HepG2 (cell line): ENCODE measurements at regions not wholly inside any gene's neighbourhood (a gene's known extent, or its start where the extent isn't known, plus 50 kb on each side); places are given as distances from the start of the nearest gene placed in this dataset.

Experiments used
- ARHGAP35 ChIP-seq: sonication (generic); formaldehyde crosslinking; IDR thresholded peaks from 2 replicates; pipeline ENCODE4 v1.9.0; 2022; ENCODE audit warnings: mild to moderate bottlenecking, inconsistent platforms, moderate library complexity, missing genetic modification reagents, borderline replicate concordance
- FOXJ3 ChIP-seq: sonication (generic); formaldehyde crosslinking; IDR thresholded peaks from 2 replicates; pipeline ENCODE4 v1.4.0; 2020; ENCODE audit warnings: missing genetic modification reagents, mild to moderate bottlenecking, borderline replicate concordance
- MAF1 ChIP-seq: sonication (generic); formaldehyde crosslinking; IDR thresholded peaks from 2 replicates; pipeline ENCODE4 v1.5.0; 2020; ENCODE audit warnings: missing genetic modification reagents, borderline replicate concordance
- MTF2 ChIP-seq: sonication (generic); formaldehyde crosslinking; IDR thresholded peaks from 2 replicates; pipeline ENCODE4 v1.5.0; 2020; ENCODE audit warnings: missing genetic modification reagents, borderline replicate concordance
- NR2F1 ChIP-seq, 2 experiments: fragments of 450-650 bp in 1 of 2; formaldehyde crosslinking in 1 of 2; IDR thresholded peaks; 2 replicates each; pipeline versions ENCODE4 v1.5.0 to v1.6.1; 2016 to 2020; ENCODE audit warnings: mild to moderate bottlenecking in 1 of 2, missing compliant biosample characterization in 1 of 2, missing genetic modification reagents in 1 of 2, moderate library complexity in 1 of 2
- PAF1 ChIP-seq: IDR thresholded peaks from 2 replicates; pipeline ENCODE4 v1.6.1; 2016; ENCODE audit warnings: missing genetic modification reagents, missing compliant biosample characterization
- THYN1 ChIP-seq: sonication (generic); formaldehyde crosslinking; IDR thresholded peaks from 2 replicates; pipeline ENCODE4 v1.8.1; 2023; ENCODE audit warnings: low read depth, mild to moderate bottlenecking, moderate library complexity, missing genetic modification reagents, borderline replicate concordance
- ZBTB20 ChIP-seq: sonication (generic); formaldehyde crosslinking; IDR thresholded peaks from 2 replicates; pipeline ENCODE4 v1.8.1; 2023; ENCODE audit warnings: missing genetic modification reagents, low read depth, mild to moderate bottlenecking, borderline replicate concordance
- ZNF3 ChIP-seq: IDR thresholded peaks from 2 replicates; pipeline ENCODE4 v1.7.0; 2017; ENCODE audit warnings: inconsistent platforms
- ZNF737 ChIP-seq: sonication (generic); formaldehyde crosslinking; IDR thresholded peaks from 2 replicates; pipeline ENCODE4 v1.5.0; 2020; ENCODE audit warnings: missing genetic modification reagents, mild to moderate bottlenecking, borderline replicate concordance
- ZSCAN21 ChIP-seq: sonication (generic); formaldehyde crosslinking; IDR thresholded peaks from 2 replicates; pipeline ENCODE4 v1.8.0; 2022; ENCODE audit warnings: mild to moderate bottlenecking, missing genetic modification reagents, moderate library complexity, borderline replicate concordance
- TF ChIP-seq, protein P1 (sequence below): IDR thresholded peaks from 2 replicates; pipeline ENCODE4 v1.6.1; 2016; ENCODE audit warnings: control low read depth
- TF ChIP-seq, protein P2 (sequence below): sonication (generic); formaldehyde crosslinking; IDR thresholded peaks from 2 replicates; pipeline ENCODE4 v1.4.0; 2020; ENCODE audit warnings: missing genetic modification reagents
- TF ChIP-seq, protein P3 (sequence below): sonication (generic); formaldehyde crosslinking; IDR thresholded peaks from 2 replicates; pipeline ENCODE4 v1.8.0; 2022; ENCODE audit warnings: mild to moderate bottlenecking, missing genetic modification reagents
- TF ChIP-seq, protein P4 (sequence below): sonication (generic); formaldehyde crosslinking; IDR thresholded peaks from 2 replicates; pipeline ENCODE4 v1.4.0; 2020; ENCODE audit warnings: missing genetic modification reagents
- TF ChIP-seq, protein P5 (sequence below): sonication (generic); formaldehyde crosslinking; IDR thresholded peaks from 2 replicates; pipeline ENCODE4 v1.9.0; 2022; ENCODE audit warnings: low read depth, missing genetic modification reagents

DNA sequence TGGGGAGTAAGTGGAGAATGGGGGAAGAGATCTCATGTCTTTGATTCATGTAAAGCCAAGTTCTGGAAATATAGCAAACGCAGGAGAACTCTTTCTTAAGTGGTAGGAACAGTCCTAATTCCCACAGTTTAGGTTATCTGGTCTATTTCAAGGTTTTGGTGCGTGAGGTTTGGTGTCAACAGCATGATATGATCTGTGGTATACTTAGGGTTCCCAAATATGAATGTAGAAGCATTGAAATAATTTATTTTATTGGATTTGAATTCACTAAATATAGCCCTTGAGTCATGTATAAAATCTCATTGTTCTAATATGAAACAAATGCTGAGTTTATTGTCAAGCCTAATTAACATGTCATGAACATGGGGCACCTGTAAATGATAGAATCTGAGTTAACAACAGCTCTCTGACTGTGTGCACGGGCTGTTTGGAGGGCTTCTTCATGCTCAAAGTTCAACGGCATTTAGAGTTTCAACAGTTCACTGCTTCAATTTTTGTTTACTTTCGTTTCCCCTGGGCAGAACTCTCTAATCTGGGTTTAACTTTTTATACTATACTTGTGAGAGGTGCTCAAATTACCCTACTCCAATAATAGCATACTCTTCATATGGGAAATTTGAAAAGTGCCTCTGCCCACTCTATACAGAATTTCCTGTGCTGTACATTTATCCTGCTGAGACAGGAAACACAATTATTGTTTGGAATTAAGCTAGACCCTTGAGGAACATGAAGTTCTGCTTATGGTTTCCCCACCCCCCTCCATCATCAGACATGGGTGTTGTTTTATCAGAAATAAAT lies 236.3 kb upstream of the ZNF217 start (continued):
- TF ChIP-seq ZBTB20 (no peak), MAF1 (CRISPR knock-in tag) (no peak), ZNF737 (CRISPR knock-in tag) (no peak), PAF1 (CRISPR knock-in tag) (no peak), NR2F1 (CRISPR knock-in tag; IDR thresholded peaks at IDR 0.05) (no peak), ARHGAP35 (CRISPR knock-in tag) (no peak), MTF2 (CRISPR knock-in tag) (no peak), ZSCAN21 (no peak), FOXJ3 (CRISPR knock-in tag) (peak; percentile 46; the same call in 1 of the 2 replicates), THYN1 (CRISPR knock-in tag) (no peak), ZNF3 (CRISPR knock-in tag) (no peak)
- TF ChIP-seq, protein P1, sequence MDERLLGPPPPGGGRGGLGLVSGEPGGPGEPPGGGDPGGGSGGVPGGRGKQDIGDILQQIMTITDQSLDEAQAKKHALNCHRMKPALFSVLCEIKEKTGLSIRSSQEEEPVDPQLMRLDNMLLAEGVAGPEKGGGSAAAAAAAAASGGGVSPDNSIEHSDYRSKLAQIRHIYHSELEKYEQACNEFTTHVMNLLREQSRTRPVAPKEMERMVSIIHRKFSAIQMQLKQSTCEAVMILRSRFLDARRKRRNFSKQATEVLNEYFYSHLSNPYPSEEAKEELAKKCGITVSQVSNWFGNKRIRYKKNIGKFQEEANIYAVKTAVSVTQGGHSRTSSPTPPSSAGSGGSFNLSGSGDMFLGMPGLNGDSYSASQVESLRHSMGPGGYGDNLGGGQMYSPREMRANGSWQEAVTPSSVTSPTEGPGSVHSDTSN, result no peak
- TF ChIP-seq, protein P2, sequence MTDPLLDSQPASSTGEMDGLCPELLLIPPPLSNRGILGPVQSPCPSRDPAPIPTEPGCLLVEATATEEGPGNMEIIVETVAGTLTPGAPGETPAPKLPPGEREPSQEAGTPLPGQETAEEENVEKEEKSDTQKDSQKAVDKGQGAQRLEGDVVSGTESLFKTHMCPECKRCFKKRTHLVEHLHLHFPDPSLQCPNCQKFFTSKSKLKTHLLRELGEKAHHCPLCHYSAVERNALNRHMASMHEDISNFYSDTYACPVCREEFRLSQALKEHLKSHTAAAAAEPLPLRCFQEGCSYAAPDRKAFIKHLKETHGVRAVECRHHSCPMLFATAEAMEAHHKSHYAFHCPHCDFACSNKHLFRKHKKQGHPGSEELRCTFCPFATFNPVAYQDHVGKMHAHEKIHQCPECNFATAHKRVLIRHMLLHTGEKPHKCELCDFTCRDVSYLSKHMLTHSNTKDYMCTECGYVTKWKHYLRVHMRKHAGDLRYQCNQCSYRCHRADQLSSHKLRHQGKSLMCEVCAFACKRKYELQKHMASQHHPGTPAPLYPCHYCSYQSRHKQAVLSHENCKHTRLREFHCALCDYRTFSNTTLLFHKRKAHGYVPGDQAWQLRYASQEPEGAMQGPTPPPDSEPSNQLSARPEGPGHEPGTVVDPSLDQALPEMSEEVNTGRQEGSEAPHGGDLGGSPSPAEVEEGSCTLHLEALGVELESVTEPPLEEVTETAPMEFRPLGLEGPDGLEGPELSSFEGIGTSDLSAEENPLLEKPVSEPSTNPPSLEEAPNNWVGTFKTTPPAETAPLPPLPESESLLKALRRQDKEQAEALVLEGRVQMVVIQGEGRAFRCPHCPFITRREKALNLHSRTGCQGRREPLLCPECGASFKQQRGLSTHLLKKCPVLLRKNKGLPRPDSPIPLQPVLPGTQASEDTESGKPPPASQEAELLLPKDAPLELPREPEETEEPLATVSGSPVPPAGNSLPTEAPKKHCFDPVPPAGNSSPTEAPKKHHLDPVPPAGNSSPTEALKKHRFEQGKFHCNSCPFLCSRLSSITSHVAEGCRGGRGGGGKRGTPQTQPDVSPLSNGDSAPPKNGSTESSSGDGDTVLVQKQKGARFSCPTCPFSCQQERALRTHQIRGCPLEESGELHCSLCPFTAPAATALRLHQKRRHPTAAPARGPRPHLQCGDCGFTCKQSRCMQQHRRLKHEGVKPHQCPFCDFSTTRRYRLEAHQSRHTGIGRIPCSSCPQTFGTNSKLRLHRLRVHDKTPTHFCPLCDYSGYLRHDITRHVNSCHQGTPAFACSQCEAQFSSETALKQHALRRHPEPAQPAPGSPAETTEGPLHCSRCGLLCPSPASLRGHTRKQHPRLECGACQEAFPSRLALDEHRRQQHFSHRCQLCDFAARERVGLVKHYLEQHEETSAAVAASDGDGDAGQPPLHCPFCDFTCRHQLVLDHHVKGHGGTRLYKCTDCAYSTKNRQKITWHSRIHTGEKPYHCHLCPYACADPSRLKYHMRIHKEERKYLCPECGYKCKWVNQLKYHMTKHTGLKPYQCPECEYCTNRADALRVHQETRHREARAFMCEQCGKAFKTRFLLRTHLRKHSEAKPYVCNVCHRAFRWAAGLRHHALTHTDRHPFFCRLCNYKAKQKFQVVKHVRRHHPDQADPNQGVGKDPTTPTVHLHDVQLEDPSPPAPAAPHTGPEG (CRISPR knock-in tag), result no peak
- TF ChIP-seq, protein P3, sequence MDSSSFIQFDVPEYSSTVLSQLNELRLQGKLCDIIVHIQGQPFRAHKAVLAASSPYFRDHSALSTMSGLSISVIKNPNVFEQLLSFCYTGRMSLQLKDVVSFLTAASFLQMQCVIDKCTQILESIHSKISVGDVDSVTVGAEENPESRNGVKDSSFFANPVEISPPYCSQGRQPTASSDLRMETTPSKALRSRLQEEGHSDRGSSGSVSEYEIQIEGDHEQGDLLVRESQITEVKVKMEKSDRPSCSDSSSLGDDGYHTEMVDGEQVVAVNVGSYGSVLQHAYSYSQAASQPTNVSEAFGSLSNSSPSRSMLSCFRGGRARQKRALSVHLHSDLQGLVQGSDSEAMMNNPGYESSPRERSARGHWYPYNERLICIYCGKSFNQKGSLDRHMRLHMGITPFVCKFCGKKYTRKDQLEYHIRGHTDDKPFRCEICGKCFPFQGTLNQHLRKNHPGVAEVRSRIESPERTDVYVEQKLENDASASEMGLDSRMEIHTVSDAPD (CRISPR knock-in tag), result no peak; the same call in 1 of the 2 replicates
- TF ChIP-seq, protein P4, sequence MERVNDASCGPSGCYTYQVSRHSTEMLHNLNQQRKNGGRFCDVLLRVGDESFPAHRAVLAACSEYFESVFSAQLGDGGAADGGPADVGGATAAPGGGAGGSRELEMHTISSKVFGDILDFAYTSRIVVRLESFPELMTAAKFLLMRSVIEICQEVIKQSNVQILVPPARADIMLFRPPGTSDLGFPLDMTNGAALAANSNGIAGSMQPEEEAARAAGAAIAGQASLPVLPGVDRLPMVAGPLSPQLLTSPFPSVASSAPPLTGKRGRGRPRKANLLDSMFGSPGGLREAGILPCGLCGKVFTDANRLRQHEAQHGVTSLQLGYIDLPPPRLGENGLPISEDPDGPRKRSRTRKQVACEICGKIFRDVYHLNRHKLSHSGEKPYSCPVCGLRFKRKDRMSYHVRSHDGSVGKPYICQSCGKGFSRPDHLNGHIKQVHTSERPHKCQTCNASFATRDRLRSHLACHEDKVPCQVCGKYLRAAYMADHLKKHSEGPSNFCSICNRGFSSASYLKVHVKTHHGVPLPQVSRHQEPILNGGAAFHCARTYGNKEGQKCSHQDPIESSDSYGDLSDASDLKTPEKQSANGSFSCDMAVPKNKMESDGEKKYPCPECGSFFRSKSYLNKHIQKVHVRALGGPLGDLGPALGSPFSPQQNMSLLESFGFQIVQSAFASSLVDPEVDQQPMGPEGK (CRISPR knock-in tag), result peak; percentile 47; the same call in 1 of the 2 replicates
- TF ChIP-seq, protein P5, sequence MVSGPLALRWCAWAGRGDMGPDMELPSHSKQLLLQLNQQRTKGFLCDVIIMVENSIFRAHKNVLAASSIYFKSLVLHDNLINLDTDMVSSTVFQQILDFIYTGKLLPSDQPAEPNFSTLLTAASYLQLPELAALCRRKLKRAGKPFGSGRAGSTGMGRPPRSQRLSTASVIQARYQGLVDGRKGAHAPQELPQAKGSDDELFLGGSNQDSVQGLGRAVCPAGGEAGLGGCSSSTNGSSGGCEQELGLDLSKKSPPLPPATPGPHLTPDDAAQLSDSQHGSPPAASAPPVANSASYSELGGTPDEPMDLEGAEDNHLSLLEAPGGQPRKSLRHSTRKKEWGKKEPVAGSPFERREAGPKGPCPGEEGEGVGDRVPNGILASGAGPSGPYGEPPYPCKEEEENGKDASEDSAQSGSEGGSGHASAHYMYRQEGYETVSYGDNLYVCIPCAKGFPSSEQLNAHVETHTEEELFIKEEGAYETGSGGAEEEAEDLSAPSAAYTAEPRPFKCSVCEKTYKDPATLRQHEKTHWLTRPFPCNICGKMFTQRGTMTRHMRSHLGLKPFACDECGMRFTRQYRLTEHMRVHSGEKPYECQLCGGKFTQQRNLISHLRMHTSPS (CRISPR knock-in tag), result no peak
